GM12878 (cell line): ENCODE measurements at regions not wholly inside any gene's neighbourhood (a gene's known extent, or its start where the extent isn't known, plus 50 kb on each side); places are given as distances from the start of the nearest gene placed in this dataset.

Experiments used
- ATAC-seq: fragments of 200-7000 bp; cut with Tn5 transposase; 3 replicates; pipeline ENCODE4 v1.9.1; 2020; ENCODE audit warnings: mild to moderate bottlenecking, moderate library complexity
- BruUV-seq: library from RNA; stranded (reverse); fragments of 400-500 nt; replicated peaks from 2 replicates; lab custom pipeline; 2021; lab: Mats Ljungman, UMichigan
- CTCF ChIA-PET: fragments of 300-600 bp; sonication (Branson Sonifier 250); formaldehyde crosslinking; extraction: SDS; loops from one replicate; lab custom pipeline; 2021; ENCODE audit warnings: inconsistent platforms; lab: Yijun Ruan, JAX
- POLR2A ChIA-PET: fragments of 350-600 bp; formaldehyde crosslinking; extraction: SDS; loops from one replicate; lab custom pipeline; 2021; ENCODE audit warnings: inconsistent platforms; lab: Charles Lee
- RAD21 ChIA-PET: fragments of 300-600 bp; sonication (Branson Sonifier 250); formaldehyde crosslinking; loops from one replicate; lab custom pipeline; 2023; ENCODE audit warnings: antibody characterized with exemption; ENCODE audit not compliant: unreplicated experiment; lab: Charles Lee
- SMC1A ChIA-PET: fragments of 300-600 bp; sonication (Branson Sonifier 250); formaldehyde crosslinking; loops from one replicate; lab custom pipeline; 2023; ENCODE audit not compliant: unreplicated experiment, uncharacterized antibody; lab: Charles Lee
- DNase-seq: peaks from one replicate; pipeline ENCODE4 v3.0.0-alpha.2; 2011; ENCODE audit warnings: low read depth, low spot score
- FAIRE-seq: peaks from 3 replicates; lab custom pipeline; 2011; peaks lifted over from hg19 to GRCh38; lab: Jason Lieb, UNC
- H2AFZ ChIP-seq: 2 replicates; pipeline ENCODE4 v1.6.0; 2011; ENCODE audit warnings: low read depth, low read length, control low read depth; ENCODE audit not compliant: control insufficient read depth
- H3K27ac ChIP-seq: 2 replicates; pipeline ENCODE4 v1.5.1; 2011; ENCODE audit warnings: control low read depth; ENCODE audit not compliant: control insufficient read depth, insufficient read depth
- H3K27me3 ChIP-seq, 2 experiments: replicated peaks in 1 of 2; 2 replicates each; pipeline versions ENCODE4 v1.6.0 to v1.6.1; 2011; ENCODE audit warnings: low read length in 1 of 2; ENCODE audit not compliant: control insufficient read depth in 2 of 2, insufficient read depth in 2 of 2
- H3K36me3 ChIP-seq, 2 experiments: 2 replicates each; pipeline ENCODE4 v1.5.1; 2011; ENCODE audit warnings: low read length in 1 of 2; ENCODE audit not compliant: control insufficient read depth in 2 of 2, insufficient read depth in 2 of 2
- H3K4me1 ChIP-seq: 2 replicates; pipeline ENCODE4 v1.6.1; 2011; ENCODE audit warnings: mild to moderate bottlenecking, low read length, moderate library complexity, mixed read lengths; ENCODE audit not compliant: control insufficient read depth, insufficient read depth
- H3K4me2 ChIP-seq: 2 replicates; pipeline ENCODE4 v1.6.0; 2011; ENCODE audit warnings: control low read depth; ENCODE audit not compliant: control insufficient read depth, insufficient read depth
- H3K4me3 ChIP-seq: fragments of 200-600 bp; sonication (generic); 2 replicates; pipeline ENCODE4 v1.5.1; 2016
- H3K79me2 ChIP-seq: 2 replicates; pipeline ENCODE4 v1.6.0; 2011; ENCODE audit warnings: low read length; ENCODE audit not compliant: control insufficient read depth, insufficient read depth
- H3K9ac ChIP-seq: 2 replicates; pipeline ENCODE4 v1.8.0; 2011; ENCODE audit warnings: low read length, control low read depth, mixed read lengths; ENCODE audit not compliant: control insufficient read depth, insufficient read depth
- H3K9me3 ChIP-seq: replicated peaks from 3 replicates; pipeline ENCODE4 v1.5.1; 2011; ENCODE audit warnings: mild to moderate bottlenecking, low read length; ENCODE audit not compliant: control insufficient read depth, insufficient read depth
- H4K20me1 ChIP-seq: 2 replicates; pipeline ENCODE4 v1.6.0; 2011; ENCODE audit not compliant: control insufficient read depth, insufficient read depth
- MXI1 ChIP-seq: fragments of 150-350 bp; IDR thresholded peaks from 2 replicates; pipeline ENCODE4 v1.6.1; 2011; ENCODE audit warnings: low read depth, mild to moderate bottlenecking, inconsistent platforms, low read length, improper control_type of control experiment
- PML ChIP-seq: IDR thresholded peaks from 2 replicates; pipeline ENCODE4 v1.6.1; 2012; ENCODE audit warnings: low read length, inconsistent platforms
- ZNF24 ChIP-seq: fragments of 450-650 bp; IDR thresholded peaks from 2 replicates; pipeline ENCODE4 v1.6.1; 2017; ENCODE audit warnings: antibody characterized with exemption, mild to moderate bottlenecking
- WGBS: methylation state at CpG from one replicate; pipeline ENCODE4 v1.1.6; 2016; ENCODE audit warnings: low lambda C conversion rate; ENCODE audit not compliant: insufficient replicate concordance, insufficient coverage; ENCODE audit errors: missing lambda C conversion rate; 5-methylcytosine and 5-hydroxymethylcytosine counted together
- in situ Hi-C: fragments of 300-500 bp; cut with MboI; formaldehyde crosslinking; loops from 9 replicates; pipeline ENCODE4 v1.14.3; 2018; ENCODE audit warnings: mixed read lengths
- intact Hi-C: fragments of 100-400 bp; cut with micrococcal nuclease; formaldehyde crosslinking; loops from one replicate; pipeline ENCODE4 v1.14.2; 2022; ENCODE audit not compliant: unreplicated experiment
- TF ChIP-seq, protein P1 (sequence below): fragments of 450-650 bp; IDR thresholded peaks from 2 replicates; pipeline ENCODE4 v1.6.1; 2017; ENCODE audit warnings: mild to moderate bottlenecking, moderate library complexity
- TF ChIP-seq, protein P2 (sequence below): IDR thresholded peaks from 2 replicates; pipeline ENCODE4 v1.6.1; 2012; ENCODE audit warnings: low read length, inconsistent platforms

GRCh38 chr12:24553259-24553658 is 395.6 kb downstream of the BCAT1 start:
- TF ChIP-seq, protein P1, sequence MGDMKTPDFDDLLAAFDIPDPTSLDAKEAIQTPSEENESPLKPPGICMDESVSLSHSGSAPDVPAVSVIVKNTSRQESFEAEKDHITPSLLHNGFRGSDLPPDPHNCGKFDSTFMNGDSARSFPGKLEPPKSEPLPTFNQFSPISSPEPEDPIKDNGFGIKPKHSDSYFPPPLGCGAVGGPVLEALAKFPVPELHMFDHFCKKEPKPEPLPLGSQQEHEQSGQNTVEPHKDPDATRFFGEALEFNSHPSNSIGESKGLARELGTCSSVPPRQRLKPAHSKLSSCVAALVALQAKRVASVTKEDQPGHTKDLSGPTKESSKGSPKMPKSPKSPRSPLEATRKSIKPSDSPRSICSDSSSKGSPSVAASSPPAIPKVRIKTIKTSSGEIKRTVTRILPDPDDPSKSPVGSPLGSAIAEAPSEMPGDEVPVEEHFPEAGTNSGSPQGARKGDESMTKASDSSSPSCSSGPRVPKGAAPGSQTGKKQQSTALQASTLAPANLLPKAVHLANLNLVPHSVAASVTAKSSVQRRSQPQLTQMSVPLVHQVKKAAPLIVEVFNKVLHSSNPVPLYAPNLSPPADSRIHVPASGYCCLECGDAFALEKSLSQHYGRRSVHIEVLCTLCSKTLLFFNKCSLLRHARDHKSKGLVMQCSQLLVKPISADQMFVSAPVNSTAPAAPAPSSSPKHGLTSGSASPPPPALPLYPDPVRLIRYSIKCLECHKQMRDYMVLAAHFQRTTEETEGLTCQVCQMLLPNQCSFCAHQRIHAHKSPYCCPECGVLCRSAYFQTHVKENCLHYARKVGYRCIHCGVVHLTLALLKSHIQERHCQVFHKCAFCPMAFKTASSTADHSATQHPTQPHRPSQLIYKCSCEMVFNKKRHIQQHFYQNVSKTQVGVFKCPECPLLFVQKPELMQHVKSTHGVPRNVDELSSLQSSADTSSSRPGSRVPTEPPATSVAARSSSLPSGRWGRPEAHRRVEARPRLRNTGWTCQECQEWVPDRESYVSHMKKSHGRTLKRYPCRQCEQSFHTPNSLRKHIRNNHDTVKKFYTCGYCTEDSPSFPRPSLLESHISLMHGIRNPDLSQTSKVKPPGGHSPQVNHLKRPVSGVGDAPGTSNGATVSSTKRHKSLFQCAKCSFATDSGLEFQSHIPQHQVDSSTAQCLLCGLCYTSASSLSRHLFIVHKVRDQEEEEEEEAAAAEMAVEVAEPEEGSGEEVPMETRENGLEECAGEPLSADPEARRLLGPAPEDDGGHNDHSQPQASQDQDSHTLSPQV: no peak
- TF ChIP-seq MXI1 (no peak), ZNF24 (no peak), PML (no peak)
- TF ChIP-seq, protein P2, sequence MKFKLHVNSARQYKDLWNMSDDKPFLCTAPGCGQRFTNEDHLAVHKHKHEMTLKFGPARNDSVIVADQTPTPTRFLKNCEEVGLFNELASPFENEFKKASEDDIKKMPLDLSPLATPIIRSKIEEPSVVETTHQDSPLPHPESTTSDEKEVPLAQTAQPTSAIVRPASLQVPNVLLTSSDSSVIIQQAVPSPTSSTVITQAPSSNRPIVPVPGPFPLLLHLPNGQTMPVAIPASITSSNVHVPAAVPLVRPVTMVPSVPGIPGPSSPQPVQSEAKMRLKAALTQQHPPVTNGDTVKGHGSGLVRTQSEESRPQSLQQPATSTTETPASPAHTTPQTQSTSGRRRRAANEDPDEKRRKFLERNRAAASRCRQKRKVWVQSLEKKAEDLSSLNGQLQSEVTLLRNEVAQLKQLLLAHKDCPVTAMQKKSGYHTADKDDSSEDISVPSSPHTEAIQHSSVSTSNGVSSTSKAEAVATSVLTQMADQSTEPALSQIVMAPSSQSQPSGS: no peak
- Histone ChIP-seq H3K4me3 (no peak overlapping the region), H3K4me1 (no peaks in the 10 kb centered on the region), H3K9me3 (peaks cover 4% of the 10 kb centered on the region; the same call in 2 of the 3 replicates), H3K27ac (no peak overlapping the region), H3K9ac (no peak overlapping the region), H3K4me2 (no peak overlapping the region), H4K20me1 (no peaks in the 10 kb centered on the region), H3K27me3 (peaks cover 0 to 2% of the 10 kb centered on the region in 2 experiments; a peak in 1 of 4 replicates), H2AFZ (no peak overlapping the region), H3K36me3 (no peaks in the 10 kb centered on the region), H3K79me2 (no peaks in the 10 kb centered on the region)
- CTCF ChIA-PET: no interaction called here
- in situ Hi-C loops (no loop called here), intact Hi-C loops (no loop called here)
- WGBS: 8% methylated on average over 3 of the region's 3 CpGs
- DNase-seq (no peak), ATAC-seq (no peak), FAIRE-seq (no peak)
- no TSS peak for BruUV-seq
- SMC1A ChIA-PET: interaction anchor here (1.0 kb wide), 1 partner anchor 16 kb away, joined by 3 read pairs; no protein-coding TSS in a partner anchor
- RAD21 ChIA-PET: no interaction called here
- POLR2A ChIA-PET: no interaction called here
